DMS 273 treated with DMSO at 0.1 percent for 48 hours (cell line): ENCODE measurements at regions not wholly inside any gene's neighbourhood (a gene's known extent, or its start where the extent isn't known, plus 50 kb on each side); places are given as distances from the start of the nearest gene placed in this dataset.
"Not testable (repeated sequence)": the region's sequence is repeated elsewhere in the genome, so short reads cannot be mapped to it uniquely, and the experiment has no call there.

ENCODE experiments used
- DNase-seq: peaks from one replicate; lab custom pipeline; 2025; lab: John Stamatoyannopoulos, UW

DNA sequence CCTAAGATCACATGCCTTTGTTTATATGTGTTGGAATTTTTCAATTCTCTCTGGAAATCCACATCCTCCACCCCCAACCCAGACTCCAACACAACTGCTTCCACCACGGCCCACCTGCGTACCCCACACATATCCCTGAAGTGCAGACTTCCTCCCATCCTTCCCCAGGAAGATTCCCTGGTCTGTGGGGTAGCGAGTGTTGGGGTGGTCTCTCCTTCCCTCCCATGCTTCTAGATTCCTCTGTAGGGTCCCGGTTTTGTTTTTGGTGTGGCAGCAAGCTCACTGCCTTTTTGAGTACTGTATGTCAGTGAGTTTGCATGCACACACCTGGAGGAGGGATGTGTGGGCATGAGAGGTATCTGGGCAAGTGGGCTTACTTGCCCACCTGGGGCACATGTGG is 127.6 kb downstream of the MRPL14 start:
- no peak for DNase-seq

DNA sequence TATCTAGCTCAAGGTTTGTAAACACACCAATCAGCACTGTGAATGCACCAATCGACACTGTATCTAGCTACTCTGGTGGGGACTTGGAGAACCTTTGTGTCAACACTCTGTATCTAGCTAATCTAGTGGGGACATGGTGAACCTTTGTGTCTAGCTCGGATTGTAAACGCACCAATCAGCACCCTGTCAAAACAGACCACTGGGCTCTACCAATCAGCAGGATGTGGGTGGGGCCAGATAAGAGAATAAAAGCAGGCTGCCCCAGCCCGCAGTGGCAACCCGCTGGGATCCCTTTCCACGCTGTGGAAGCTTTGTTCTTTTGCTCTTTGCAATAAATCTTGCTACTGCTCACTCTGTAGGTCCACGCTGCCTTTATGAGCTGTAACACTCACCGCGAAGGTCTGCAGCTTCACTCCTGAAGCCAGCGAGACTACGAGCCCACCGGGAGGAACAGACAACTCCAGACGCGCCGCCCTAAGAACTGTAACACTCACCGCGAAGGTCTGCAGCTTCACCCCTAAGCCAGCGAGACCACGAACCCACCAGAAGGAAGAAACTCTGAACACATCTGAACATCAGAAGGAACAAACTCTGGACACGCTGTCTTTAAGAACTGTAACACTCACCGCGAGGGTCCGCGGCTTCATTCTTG is 128.5 kb downstream of the MRPL14 start:
- DNase-seq = not testable (repeated sequence)

DNA sequence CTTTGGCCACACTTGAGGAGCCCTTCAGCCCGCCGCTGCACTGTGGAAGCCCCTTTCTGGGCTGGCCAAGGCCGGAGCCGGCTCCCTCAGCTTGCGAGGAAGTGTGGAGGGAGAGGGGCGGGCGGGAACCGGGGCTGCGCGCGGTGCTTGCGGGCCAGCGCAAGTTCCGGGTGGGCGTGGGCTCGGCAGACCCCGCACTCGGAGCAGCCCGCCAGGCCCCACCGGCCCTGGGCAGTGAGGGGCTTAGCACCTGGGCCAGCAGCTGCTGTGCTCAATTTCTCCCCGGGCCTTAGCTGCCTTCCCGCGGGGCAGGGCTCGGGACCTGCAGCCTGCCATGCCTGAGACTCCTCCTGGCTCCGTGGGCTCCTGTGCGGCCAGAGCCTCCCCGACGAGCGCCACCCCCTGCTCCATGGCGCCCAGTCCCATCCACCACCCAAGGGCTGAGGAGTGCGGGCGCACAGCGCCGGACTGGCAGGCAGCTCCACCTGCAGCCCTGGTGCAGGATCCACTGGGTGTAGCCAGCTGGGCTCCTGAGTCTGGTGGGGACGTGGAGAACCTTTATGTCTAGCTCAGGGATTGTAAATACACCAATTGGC is 129.2 kb downstream of the MRPL14 start:
- DNase-seq = not testable (repeated sequence)

GRCh38 chr6:43997345-43997677 is 129.9 kb downstream of the MRPL14 start:
- DNase-seq = no peak

- no peak for DNase-seq
Observed at GRCh38 chr6:43996618-43997344, 130.5 kb downstream of the MRPL14 start.

DNA sequence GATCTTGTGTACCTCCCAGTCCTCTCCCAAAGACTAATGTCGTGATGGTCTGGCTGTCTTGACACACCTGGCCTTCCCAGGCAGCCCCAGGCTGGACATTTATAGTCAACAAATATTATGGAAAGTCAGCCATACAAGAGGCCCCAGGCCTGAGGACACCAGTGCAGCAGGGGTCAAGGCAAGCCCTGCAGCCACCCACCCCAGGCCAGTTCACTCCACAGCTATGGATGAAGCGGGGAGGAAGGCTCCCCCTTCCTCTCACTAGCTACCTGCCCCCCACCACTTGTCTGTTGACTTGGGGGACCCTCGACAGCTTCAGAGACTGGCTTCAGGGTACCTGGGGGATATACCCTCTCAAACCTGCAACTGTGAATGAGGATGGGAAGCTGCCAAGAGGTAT is 132.1 kb downstream of the MRPL14 start:
- no peak for DNase-seq

DNA sequence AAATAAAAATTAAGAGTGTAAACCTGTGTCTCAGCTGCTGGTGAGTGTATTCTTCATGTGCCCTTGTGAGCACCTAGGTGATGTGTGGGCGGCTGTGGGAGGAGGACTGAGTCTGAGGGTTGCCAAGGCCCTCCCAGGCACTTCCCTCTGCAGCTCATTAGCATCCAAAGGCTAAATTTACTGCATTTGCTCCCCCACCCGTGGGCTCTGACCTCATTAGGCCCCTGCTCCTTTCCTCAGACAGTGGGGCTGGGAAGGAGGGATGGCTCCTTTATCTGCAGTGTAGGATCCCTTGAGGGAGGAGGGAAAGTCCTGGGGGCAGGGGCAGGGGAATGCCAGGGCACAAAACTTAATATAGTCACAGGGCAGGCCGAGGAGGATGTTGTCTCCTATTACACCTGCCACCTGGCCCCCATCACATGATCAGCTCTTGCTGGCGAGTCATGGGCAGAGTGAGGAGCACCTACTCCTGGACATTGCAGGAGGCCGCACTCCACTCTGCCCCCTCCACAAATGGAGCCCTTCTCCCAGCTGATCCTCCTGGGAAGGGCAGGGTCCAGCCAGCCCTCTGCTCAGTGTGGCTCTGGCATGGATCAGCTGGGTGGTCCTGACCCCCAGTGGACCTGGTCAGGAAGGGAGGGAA is 133.2 kb downstream of the MRPL14 start:
- DNase-seq = no peak

DNA sequence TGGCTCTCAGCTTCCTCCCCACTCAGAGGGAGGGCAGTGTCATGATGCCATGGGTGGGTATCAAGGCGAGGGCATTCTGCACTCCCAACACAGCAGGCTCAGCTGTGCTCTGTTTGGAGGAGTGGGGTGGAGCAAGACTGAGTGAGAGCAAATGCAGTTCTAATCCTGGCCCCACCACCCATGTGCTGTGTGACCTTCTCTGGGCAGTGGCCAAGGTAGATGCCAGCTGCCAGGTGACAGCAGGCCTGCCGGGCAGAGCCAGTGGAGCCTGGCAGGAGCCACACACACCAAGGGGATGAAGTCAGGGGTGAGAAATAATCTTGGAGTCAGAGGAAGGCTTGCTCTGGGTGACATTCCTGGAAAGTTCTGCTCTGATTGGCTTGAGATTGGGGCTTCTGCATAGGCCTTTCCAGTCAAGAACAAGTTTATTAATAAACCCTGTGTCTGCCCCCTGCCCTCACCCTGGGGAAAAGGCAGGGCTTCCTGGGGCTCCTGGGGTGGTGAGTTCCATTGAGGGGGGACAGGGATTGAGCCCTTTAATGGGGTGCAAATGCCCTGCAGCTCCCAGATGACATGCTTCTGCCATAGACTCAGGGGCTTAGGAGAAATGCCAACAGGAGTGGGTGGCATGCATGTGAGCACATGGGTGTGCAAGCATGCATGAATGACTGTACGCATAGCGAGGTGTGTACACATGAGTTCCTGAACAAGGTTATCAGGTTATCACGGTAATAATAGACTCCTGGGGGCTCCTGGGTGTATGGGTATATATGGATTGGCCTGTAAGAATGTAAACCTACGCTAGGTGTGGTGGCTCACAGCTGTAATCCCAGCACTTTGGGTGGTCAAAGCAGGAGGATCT is 134.2 kb downstream of the MRPL14 start:
- DNase-seq = no peak

- no peak for DNase-seq
Observed at GRCh38 chr6:43992126-43992663, 135.1 kb downstream of the MRPL14 start.

GRCh38 chr6:43990627-43991619 is 136.3 kb downstream of the MRPL14 start:
- DNase-seq = no peak

DNA sequence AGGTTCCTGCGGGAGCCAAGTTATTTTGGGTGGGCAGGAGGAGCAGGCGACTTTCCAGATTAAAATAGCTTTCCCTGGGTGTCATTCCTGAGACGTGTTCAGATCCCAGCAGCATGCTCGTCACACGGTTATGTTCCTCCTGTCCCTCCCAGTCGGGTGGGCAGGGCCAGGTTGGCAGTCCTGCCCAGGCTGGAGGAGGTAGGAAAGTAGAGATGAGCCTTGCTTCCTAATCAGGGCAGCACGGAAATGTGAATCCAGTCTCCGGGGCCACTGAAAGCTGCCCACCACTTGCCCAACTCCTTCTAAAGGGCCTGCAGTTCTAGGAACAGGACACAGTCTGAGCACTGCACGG is 137.0 kb downstream of the MRPL14 start:
- no peak for DNase-seq

DNA sequence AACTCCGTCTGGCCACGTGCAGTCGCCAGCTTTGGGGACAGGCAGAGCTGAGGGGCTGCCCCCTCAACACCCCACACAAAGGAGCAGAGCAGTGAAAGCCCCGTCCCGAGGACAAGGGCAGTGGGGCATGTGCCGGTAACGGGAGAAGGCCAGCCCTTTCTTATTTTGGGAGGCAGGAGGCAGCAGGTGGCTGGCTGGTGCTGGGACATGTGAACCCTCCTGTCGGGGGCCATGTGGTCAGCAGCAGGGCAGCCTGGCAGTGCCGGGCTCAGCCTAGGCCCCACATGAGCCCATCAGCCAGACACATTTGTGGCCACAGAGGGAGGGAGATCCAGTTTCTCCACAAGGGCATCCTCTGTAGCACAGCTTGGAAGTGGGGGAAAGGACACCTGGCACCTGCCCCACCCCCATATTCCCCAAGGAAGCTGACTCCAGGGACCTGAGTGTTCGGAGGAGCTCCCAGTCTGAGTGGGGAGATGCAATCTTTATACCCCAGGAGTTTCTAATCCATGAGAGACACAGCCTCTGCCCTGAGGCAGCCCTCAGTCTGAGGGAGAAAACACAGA is 137.6 kb downstream of the MRPL14 start:
- DNase-seq = no peak

DNA sequence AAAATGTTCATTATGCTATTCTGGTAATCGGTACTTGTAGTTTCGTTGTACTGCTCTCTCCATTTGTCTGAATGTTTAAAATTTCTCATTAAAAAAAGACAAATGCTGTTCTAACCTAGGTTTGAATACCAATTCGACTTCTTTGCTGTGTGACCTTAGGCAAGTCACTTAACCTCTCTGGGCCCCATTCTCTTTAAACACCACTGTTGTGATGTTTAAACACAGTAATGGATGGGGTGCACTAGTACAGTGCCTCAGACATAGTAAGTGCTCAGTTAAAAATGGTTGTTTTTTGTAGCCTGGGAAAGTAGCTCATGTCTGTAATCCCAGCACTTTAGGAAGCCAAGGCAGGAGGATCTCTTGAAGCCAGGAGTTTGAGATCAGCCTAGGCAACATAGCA is 138.5 kb downstream of the MRPL14 start:
- DNase-seq = no peak

DNA sequence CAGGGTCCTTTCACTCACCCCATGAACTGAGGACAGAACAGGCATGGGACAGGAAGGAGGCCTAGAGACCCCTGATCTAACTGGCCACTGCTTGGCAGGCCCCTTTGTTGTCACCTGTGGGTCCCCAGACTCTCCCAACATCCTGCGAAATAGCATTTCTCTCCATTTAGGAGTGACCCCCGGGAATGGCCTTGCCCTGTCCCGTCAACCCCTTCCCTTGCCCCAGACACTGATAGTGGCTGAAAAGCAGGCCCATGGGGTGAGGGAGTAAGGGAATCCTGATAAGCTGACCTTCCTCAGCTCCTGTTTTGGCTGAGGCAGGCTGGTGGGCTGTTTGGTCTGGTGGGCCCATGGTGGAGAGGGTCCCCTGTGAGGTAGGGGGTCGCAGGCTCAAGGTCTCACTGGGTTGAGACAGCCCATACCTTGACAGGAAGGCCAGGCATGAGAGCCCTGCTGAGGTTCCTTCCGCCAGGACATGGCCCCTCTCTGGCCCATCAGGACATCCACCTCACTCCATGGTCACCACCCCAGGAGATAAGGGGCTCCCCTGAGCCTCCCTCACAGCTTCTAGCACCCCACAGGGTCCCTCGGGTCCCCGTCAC is 139.3 kb downstream of the MRPL14 start:
- no peak for DNase-seq

DNA sequence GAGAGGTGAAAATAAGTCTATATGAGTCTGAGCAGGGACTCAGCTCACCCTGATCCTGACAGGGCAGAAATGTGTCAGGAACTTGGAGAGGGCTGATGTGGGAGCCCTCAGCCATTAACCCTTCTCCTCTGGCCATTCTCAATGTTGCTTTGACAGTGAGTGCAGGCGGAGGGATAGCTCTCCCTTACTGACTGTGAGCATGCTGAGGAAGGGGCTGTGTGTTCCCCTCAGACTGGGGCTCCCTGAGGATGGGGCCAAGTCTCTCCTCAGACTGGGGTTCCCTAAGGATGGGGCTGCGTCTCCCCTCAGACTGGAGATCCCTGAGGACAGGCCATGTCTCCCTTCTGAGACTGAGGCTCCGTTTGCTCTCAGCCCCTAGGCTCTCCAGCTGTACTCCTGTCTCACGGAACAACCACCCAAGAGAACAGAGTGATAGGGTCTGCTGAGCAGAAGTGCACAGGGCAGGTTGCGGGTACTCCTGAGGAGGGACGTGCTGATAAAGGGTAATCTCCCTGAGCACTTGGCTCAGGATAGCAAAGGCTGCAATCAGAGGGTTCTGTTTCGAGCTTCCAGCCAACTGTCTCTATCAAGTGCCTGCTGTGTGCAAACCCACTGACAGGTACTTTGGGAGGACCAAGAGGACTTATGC is 141.0 kb downstream of the MRPL14 start:
- DNase-seq = no peak

- no peak for DNase-seq
Observed at GRCh38 chr6:43985329-43985728, 141.9 kb downstream of the MRPL14 start.

DNA sequence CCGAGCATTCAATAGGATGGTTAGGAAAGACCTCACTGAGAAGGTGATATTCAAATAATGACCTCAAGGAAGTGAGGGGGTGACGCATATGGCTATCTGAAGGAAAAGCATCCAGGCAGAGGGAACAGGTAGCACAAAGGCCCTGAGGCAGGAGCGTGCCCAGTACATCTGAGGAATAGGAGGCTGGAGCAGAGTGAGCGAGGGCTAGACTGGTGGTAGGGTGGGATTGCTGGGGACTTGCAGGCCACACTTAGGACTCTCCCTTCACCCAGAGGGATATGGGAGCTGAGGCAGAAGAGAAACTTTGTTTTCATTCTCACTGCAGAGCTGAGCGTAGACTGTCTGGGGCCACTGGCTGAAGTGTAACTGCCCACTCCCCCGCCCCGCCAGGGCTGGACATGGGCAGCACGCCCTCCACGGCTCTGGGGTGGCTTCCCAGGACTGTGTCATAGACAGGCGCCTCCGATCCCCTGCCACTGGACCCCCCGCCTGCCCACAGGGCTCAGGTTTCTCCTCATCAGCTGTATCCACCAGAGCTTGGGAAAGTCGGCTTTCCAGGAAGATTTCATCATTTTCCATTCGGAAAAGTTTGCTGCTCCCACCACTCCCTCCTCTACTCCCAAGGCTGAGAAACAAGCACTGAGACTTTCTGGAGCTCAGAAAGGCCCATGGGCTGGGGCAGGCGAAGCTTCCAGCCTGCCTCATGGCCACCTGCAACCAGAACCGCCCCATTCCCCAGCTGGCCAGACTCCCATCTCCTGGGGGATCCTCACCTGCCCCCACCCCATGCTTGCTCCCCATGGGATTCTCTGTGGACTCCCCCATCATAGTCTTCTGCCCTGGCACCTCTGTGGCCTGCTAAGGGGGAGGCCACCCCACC is 142.6 kb downstream of the MRPL14 start:
- no peak for DNase-seq

DNA sequence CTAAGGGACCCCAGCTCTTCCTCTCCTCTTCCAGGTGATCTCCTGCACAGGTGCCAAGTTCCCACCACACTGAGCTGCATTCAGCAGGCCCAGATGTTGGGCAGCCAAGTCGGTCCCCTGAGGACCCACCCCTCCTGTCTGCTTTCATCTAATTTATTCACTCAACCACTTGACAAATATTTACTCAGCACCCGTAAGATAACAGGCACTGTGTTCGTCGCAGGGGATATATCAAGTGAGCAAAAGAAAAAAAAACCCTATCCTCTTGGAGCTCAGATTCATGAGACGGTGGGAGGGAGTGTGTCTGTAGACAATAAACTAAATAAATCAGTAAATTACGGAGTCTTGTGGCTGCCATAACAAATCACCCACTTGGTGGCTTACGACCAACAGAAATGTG is 143.6 kb downstream of the MRPL14 start:
- no peak for DNase-seq
